GM21423 (cell line): ENCODE measurements at regions not wholly inside any gene's neighbourhood (a gene's known extent, or its start where the extent isn't known, plus 50 kb on each side); places are given as distances from the start of the nearest gene placed in this dataset.

ENCODE experiments used
- ATAC-seq: cut with Tn5 transposase; IDR thresholded peaks from one replicate; pipeline ENCODE4 v1.9.1; 2021; ENCODE audit warnings: mild to moderate bottlenecking, moderate library complexity; ENCODE audit not compliant: unreplicated experiment

GRCh38 chr3:181855825-181856224 lies 144.1 kb downstream of the SOX2 start:
- no peak for ATAC-seq

GRCh38 chr3:181859518-181859917 lies 147.8 kb downstream of the SOX2 start:
- ATAC-seq = no peak

GRCh38 chr3:181860235-181860634 lies 148.5 kb downstream of the SOX2 start:
- no peak for ATAC-seq

GRCh38 chr3:181862502-181862901 lies 150.8 kb downstream of the SOX2 start:
- ATAC-seq = no peak

GRCh38 chr3:181868576-181869082 lies 156.9 kb downstream of the SOX2 start:
- no peak for ATAC-seq

- ATAC-seq = no peak
These were observed 161.2 kb downstream of the SOX2 start for GRCh38 chr3:181872887-181873286.

GRCh38 chr3:181879926-181880325 lies 168.2 kb downstream of the SOX2 start:
- ATAC-seq = no peak

GRCh38 chr3:181880331-181880730 lies 168.6 kb downstream of the SOX2 start:
- ATAC-seq = no peak

- ATAC-seq = no peak
These were observed 170.0 kb downstream of the SOX2 start for GRCh38 chr3:181881749-181882148.

- no peak for ATAC-seq
These were observed 174.3 kb downstream of the SOX2 start for GRCh38 chr3:181885868-181886630.

- ATAC-seq = no peak
These were observed 175.0 kb downstream of the SOX2 start for GRCh38 chr3:181886676-181887075.

GRCh38 chr3:181887685-181888084 lies 176.0 kb downstream of the SOX2 start:
- ATAC-seq = no peak

- ATAC-seq = no peak
These were observed 176.5 kb downstream of the SOX2 start for GRCh38 chr3:181888234-181888633.

GRCh38 chr3:181892848-181893247 lies 181.1 kb downstream of the SOX2 start:
- no peak for ATAC-seq

GRCh38 chr3:181896605-181897004 lies 184.9 kb downstream of the SOX2 start:
- ATAC-seq = no peak

GRCh38 chr3:181899702-181900101 lies 188.0 kb downstream of the SOX2 start:
- no peak for ATAC-seq

GRCh38 chr3:181901626-181902025 lies 189.9 kb downstream of the SOX2 start:
- no peak for ATAC-seq

GRCh38 chr3:181906338-181906737 lies 194.6 kb downstream of the SOX2 start:
- no peak for ATAC-seq

GRCh38 chr3:181909241-181909640 lies 197.5 kb downstream of the SOX2 start:
- ATAC-seq = no peak

- no peak for ATAC-seq
These were observed 200.7 kb downstream of the SOX2 start for GRCh38 chr3:181912384-181912783.

GRCh38 chr3:181913254-181913653 lies 201.5 kb downstream of the SOX2 start:
- ATAC-seq = no peak

GRCh38 chr3:181915551-181915950 lies 203.8 kb downstream of the SOX2 start:
- ATAC-seq = no peak

GRCh38 chr3:181916013-181916412 lies 204.3 kb downstream of the SOX2 start:
- no peak for ATAC-seq
